ENCODE measurements at regions not wholly inside any gene's neighbourhood (a gene's known extent, or its start where the extent isn't known, plus 50 kb on each side); places are given as distances from the start of the nearest gene placed in this dataset.
"Not testable (repeated sequence)": the region's sequence is repeated elsewhere in the genome, so short reads cannot be mapped to it uniquely, and the experiment has no call there.

- no peak for DNase-seq (ENCODE audit: low spot score)
These were observed 448.7 kb upstream of the HNRNPA3 start for GRCh38 chr2:176763851-176764404.

- no peak for DNase-seq (ENCODE audit: low spot score)
These were observed 447.7 kb upstream of the HNRNPA3 start for GRCh38 chr2:176764921-176765320.

DNA sequence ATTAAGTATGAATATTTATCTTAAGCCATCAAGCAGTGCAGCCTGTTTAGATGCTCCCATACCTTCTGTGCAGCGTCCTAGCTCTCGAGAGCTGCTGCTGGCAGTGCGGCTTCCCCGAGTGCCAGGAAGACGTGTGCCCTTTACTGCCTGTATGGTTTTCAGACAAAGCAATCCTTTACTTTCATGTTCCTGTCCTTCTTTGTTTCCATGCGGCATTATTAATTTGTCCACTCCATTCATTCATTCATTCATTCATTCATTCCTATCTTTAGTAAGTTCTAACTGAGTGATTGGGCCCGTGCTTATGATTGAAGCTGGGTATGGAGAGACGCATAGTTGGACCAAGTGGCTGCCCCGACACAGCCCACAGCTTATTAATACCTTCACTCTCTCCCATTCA, 446.6 kb upstream of the HNRNPA3 start:
- DNase-seq (ENCODE audit: low spot score): no peak

DNA sequence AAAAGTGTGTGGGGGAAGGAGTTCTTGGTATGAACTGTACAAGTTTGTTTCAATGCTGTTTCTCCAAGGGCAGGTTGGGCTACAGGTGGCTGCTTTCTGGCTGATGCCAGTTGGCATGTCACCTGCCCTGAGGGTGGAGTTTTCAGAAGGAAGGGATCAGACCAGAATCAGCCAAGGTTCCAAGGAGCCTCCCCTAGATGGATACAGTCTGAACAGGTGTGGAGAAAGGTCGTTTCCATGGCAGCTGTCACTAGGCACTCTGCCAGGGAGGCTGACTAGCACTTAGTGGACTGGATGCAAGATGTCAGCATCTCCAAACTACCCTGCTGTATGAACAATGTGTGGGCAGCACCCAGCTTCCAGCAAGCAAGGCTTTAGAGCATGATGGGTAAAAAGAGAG, 444.4 kb upstream of the HNRNPA3 start:
- DNase-seq (ENCODE audit: low spot score): no peak

DNA sequence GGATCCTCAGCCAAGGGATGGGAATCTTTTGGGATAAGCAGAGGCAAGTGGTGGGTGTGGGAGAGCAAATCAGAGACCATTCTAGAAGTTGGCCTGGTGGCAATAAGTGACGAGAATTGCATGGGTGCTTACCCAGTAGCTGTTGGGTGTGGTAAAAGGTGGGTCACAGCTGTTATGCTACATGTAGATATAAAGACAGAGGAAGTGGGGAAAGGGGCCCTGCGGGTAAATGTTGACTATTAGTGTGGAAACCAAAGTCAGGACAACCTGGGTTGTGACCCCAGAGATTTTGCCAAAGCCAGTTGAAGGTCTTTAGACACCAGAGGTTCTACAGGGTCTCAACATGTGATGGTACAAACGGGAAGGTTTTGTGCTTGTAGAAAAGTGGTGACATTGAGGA, 443.6 kb upstream of the HNRNPA3 start:
- DNase-seq (ENCODE audit: low spot score): no peak

GRCh38 chr2:176769499-176770370, 442.9 kb upstream of the HNRNPA3 start:
- DNase-seq (ENCODE audit: low spot score): no peak

DNA sequence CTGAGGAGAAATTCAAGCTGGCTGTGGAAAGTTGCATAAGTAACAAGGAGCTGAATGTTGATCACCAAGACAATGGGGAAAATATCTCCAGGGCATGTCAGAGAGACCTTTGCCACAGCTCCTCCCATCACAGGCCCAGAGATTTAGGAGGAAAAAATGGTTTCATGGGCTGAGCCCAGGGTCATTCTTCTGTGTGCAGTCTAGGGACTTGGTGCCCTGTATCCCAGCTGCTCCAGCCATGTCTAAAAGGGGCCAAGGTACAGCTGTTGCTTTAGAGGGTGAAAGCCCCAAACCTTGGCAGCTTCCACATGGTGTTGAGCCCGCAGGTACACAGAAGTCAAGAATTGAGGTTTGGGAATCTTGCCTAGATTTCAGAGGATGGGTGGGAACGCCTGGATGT, 439.8 kb upstream of the HNRNPA3 start:
- no peak for DNase-seq (ENCODE audit: low spot score)

DNA sequence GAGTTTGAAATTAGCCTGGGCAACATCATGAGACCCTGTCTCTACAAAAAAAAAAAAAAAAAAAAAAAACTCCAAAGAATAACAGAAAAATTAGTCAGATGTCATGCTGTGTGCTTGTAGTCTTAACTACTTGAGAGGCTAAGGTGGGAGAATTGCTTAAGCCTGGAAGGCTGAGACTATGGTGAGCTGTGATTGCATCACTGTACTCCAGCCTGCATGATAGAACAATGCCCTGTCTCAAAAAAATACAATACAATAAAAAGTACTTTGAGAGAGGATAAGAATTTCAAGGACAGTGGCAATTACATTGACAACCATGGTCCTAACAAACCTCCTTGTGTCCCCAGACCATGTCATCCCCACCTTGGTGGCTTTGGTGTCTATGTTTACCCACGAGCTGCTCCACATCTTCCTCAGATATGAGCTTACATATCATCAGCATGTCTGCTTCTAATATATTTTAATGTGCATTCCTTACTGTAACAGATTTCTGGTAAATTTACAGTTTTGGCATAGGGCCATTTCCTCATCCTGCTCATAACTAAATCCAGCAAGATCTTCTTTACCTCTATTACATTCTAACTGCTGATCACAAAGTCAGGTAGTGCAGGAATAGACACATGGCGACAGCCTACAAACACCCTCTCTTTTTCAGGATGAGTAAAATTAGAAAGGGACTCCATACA, 437.7 kb upstream of the HNRNPA3 start:
- DNase-seq (ENCODE audit: low spot score): no peak

DNA sequence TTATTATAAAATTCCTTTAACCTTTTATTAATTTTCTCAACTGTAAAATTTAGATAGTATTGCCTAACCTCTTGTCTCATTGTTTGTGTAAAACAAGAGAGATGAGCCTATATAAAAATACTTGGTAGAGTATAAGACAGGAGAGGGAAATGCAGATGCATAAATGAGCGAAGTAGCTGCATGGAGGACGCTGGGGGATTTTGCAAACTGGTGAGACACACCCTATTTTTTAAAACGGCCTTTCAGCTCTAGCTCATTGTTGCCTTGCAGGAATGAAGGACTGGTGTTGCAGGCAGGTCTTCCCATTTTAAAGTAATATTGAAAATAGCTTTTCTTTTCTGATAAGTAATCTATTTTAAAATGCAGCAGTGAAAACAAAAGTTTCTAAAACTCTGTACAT, 435.3 kb upstream of the HNRNPA3 start:
- no peak for DNase-seq (ENCODE audit: low spot score)

GRCh38 chr2:176779917-176780316, 432.7 kb upstream of the HNRNPA3 start:
- DNase-seq (ENCODE audit: low spot score): no peak

GRCh38 chr2:176780348-176780747, 432.2 kb upstream of the HNRNPA3 start:
- DNase-seq (ENCODE audit: low spot score): no peak

DNA sequence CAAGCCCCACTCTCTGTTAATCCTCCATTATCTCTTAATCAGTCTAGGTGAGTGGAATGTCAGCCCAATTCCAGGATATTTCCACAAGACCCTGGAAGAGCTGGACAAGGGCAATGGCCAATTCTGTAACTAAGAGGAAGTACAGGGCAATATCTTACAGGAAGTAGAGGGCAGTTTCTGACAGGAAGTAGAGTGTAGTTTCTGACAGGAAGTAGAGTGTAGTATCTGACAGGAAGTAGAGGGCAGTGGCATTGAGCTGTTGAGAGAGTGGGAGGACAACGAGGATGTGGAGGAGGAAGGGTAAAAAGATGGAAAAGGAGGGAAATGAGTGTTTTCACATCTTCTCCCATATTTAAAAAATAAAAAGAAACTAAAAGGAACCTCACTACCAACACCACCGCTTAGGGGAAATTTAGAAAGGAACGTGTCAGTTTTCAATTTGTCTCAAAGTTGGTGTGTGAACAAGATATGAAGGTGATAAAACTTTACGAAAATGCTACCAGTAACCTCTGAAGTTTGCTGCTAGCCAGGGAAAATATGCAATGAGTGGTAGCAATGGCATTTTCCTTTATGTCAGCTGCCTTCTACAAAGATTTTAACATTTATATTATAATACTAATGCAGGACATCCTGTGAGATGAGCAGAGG, 430.9 kb upstream of the HNRNPA3 start:
- DNase-seq (ENCODE audit: low spot score): no peak

DNA sequence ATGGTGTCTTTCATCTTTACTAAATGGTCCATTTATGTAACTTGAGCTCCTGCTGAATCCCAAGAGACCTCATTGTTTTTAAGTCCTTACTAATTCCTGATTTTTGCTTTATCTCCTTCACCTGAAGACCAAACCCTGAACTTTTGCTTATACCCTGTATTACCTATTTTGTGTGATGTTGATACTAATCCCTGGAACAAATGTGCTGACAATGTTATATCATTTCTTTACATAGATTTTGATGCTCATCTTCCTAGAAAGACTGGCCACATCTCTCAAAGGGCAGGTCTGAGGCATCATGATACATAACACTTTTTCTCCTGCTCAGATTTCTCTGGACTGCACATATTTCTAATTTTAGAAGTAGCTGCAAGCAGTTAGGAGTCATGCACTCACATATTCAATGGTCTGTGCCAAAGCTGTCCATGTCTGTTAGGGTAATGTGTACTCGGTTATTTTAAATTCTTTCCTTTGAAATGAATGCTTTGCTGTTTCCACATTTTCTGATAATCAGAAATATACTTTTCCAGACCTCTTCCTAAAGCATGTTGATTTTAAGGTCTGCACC, 427.9 kb upstream of the HNRNPA3 start:
- no peak for DNase-seq (ENCODE audit: low spot score)

- no peak for DNase-seq (ENCODE audit: low spot score)
These were observed 422.8 kb upstream of the HNRNPA3 start for GRCh38 chr2:176789751-176790150.

GRCh38 chr2:176790468-176790867, 422.1 kb upstream of the HNRNPA3 start:
- DNase-seq (ENCODE audit: low spot score): no peak

DNA sequence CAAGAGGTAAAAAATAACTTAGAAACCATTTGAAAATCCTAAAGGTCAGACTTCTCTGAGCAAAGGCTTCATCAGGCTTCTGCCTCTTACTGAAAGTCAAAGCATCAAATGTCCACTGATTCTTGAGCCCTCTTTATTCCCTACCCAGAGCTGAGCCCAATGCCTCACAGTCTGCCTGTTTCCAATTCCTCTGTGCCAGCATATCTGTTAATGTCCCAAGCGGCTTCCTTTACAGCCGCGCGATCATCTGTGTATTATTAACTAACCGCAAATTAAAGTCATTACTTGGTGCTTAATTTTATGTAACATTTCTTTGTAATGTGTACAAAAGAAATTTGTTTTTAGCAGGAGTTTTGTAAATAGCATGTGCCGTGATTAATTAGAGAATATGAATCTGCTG, 418.8 kb upstream of the HNRNPA3 start:
- no peak for DNase-seq (ENCODE audit: low spot score)

DNA sequence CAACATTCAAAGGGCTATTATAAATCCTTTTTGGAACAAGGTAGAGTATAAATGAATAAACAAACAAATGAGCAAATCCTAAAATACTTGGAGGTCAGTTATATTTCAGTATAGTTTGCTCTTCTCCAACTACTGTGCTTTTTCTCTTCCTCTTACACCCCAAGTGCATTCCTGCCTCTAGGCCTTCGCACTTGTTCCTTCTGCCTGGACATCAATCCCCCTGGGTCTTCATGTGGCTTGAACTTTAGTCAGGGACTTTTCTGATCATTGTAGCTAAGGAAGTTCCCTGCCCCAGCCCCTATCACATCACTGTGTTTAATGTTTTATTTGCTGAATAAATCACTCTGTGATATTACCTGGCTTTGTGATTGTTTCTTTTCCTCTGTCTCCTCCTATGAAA, 418.2 kb upstream of the HNRNPA3 start:
- no peak for DNase-seq (ENCODE audit: low spot score)

DNA sequence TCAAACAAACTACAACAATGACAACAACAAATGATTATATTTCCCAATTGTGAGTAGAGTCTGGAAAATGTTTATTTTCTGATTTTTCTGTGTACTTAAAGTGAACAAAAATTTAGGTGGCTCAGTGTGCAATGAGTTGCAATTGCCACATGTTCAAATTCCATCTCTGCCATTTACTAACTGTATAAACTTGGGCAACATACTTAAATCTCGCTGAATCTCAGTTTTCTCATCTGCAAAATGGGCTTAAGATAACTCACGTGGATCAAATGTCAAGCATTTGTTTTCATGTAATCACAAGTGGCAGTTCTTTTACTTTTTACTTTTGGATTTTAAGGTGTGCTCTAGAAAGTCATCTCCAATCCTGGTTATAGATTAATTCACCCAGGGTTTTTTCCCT, 416.8 kb upstream of the HNRNPA3 start:
- no peak for DNase-seq (ENCODE audit: low spot score)

DNA sequence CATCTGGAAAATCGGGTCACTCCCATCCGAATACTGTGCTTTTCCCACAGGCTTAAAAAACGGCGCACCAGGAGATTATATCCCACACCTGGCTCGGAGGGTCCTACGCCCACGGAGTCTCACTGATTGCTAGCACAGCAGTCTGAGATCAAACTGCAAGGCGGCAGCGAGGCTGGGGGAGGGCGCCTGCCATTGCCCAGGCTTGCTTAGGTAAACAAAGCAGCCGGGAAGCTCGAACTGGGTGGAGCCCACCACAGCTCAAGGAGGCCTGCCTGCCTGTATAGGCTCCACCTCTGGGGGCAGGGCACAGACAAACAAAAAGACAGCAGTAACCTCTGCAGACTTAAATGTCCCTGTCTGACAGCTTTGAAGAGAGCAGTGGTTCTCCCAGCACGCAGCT, 415.9 kb upstream of the HNRNPA3 start:
- not testable (repeated sequence) for DNase-seq (ENCODE audit: low spot score)

DNA sequence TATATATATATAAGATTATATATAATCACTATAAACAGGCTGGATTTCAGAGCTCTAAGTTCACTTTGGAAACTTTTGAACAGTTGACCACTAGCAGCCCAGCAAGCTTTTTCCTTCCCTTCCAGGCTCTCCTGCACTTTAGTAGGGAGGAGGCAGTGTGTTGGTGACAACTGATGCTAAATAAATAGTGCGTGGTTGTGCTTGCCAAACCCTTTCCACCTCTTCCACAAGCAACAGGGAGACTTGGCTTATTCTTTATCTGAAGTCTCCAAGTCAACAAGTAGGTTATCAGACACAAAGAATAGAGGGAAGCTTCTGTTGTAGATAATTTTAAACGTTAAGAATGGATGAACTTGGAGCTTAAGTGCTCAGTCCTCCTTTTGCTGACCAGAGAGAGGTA, 408.2 kb upstream of the HNRNPA3 start:
- DNase-seq (ENCODE audit: low spot score): no peak

GRCh38 chr2:176805345-176805744, 407.2 kb upstream of the HNRNPA3 start:
- DNase-seq (ENCODE audit: low spot score): no peak

GRCh38 chr2:176812246-176812775, 400.3 kb upstream of the HNRNPA3 start:
- no peak for DNase-seq (ENCODE audit: low spot score)
